SK-N-SH treated with all-trans-retinoic acid at 6 μM for 48 hours (cell line): ENCODE measurements at regions not wholly inside any gene's neighbourhood (a gene's known extent, or its start where the extent isn't known, plus 50 kb on each side); places are given as distances from the start of the nearest gene placed in this dataset.

ENCODE experiments used
- BACH2 ChIP-seq: fragments of 250-450 bp; sonication (Bioruptor Pico); IDR thresholded peaks from 2 replicates; pipeline ENCODE4 v1.9.0; 2021; ENCODE audit warnings: mild to moderate bottlenecking, borderline replicate concordance
- CREB5 ChIP-seq: fragments of 250-450 bp; sonication (Bioruptor Pico); IDR thresholded peaks from 2 replicates; pipeline ENCODE4 v1.5.1; 2020; ENCODE audit warnings: low read depth, mild to moderate bottlenecking, moderate library complexity
- ESRRG ChIP-seq: fragments of 250-450 bp; sonication (Bioruptor Pico); IDR thresholded peaks from 2 replicates; pipeline ENCODE4 v1.6.1; 2021; ENCODE audit warnings: mild to moderate bottlenecking
- PATZ1 ChIP-seq: fragments of 250-450 bp; sonication (Bioruptor Pico); IDR thresholded peaks from 2 replicates; pipeline ENCODE4 v1.8.0; 2020; ENCODE audit warnings: mild to moderate bottlenecking, moderate library complexity, borderline replicate concordance
- POU6F1 ChIP-seq: fragments of 250-450 bp; sonication (Bioruptor Pico); IDR thresholded peaks from 2 replicates; pipeline ENCODE4 v1.8.0; 2021; ENCODE audit warnings: low read depth, mild to moderate bottlenecking, moderate library complexity, borderline replicate concordance
- RARB ChIP-seq: fragments of 250-450 bp; sonication (Bioruptor Pico); IDR thresholded peaks from 2 replicates; pipeline ENCODE4 v1.8.0; 2021; ENCODE audit warnings: mild to moderate bottlenecking, moderate library complexity
- ZFP3 ChIP-seq: fragments of 250-450 bp; sonication (Bioruptor Pico); IDR thresholded peaks from 2 replicates; pipeline ENCODE4 v1.5.0; 2020; ENCODE audit warnings: mild to moderate bottlenecking, moderate library complexity
- ZFP30 ChIP-seq: fragments of 450-650 bp; formaldehyde crosslinking; IDR thresholded peaks from 2 replicates; pipeline ENCODE4 v1.5.0; 2022; ENCODE audit warnings: mild to moderate bottlenecking, moderate library complexity
- ZNF70 ChIP-seq: fragments of 450-650 bp; formaldehyde crosslinking; IDR thresholded peaks from 2 replicates; pipeline ENCODE4 v1.5.0; 2020; ENCODE audit warnings: mild to moderate bottlenecking, moderate library complexity

- TF ChIP-seq BACH2 (no peak), CREB5 (CRISPR knock-in tag) (no peak), RARB (no peak), ZFP30 (CRISPR knock-in tag) (no peak), ESRRG (CRISPR knock-in tag) (no peak), POU6F1 (CRISPR knock-in tag) (no peak), PATZ1 (CRISPR knock-in tag) (no peak), ZFP3 (CRISPR knock-in tag) (no peak), ZNF70 (CRISPR knock-in tag) (no peak)
These were observed 60.4 kb upstream of the CDK1 start for GRCh38 chr10:60717852-60718251.
